LoVo (cell line): ENCODE measurements at regions not wholly inside any gene's neighbourhood (a gene's known extent, or its start where the extent isn't known, plus 50 kb on each side); places are given as distances from the start of the nearest gene placed in this dataset.

Source experiments
- DNase-seq: peaks from one replicate; pipeline ENCODE4 v3.0.0-alpha.2; 2016; ENCODE audit warnings: low spot score

- no peak for DNase-seq
These were observed 89.0 kb upstream of the PHYHIPL start for GRCh38 chr10:59087486-59087885.

GRCh38 chr10:59088912-59089573 is 87.4 kb upstream of the PHYHIPL start:
- no peak for DNase-seq

- DNase-seq, result no peak
These were observed 85.4 kb upstream of the PHYHIPL start for GRCh38 chr10:59090817-59091622.

- DNase-seq, result no peak
These were observed 83.0 kb upstream of the PHYHIPL start for GRCh38 chr10:59093461-59093860.

GRCh38 chr10:59096631-59097030 is 79.8 kb upstream of the PHYHIPL start:
- DNase-seq, result no peak

- no peak for DNase-seq
These were observed 78.1 kb upstream of the PHYHIPL start for GRCh38 chr10:59098387-59098786.

- no peak for DNase-seq
These were observed 77.5 kb upstream of the PHYHIPL start for GRCh38 chr10:59098831-59099452.

- no peak for DNase-seq
These were observed 77.0 kb upstream of the PHYHIPL start for GRCh38 chr10:59099481-59099880.

- DNase-seq, result no peak
These were observed 74.0 kb upstream of the PHYHIPL start for GRCh38 chr10:59102394-59102793.

- no peak for DNase-seq
These were observed 72.3 kb upstream of the PHYHIPL start for GRCh38 chr10:59104186-59104585.

- DNase-seq, result no peak
These were observed 70.0 kb upstream of the PHYHIPL start for GRCh38 chr10:59106441-59106840.

GRCh38 chr10:59107147-59107546 is 69.3 kb upstream of the PHYHIPL start:
- DNase-seq, result no peak

- no peak for DNase-seq
These were observed 68.1 kb upstream of the PHYHIPL start for GRCh38 chr10:59108296-59108870.

- DNase-seq, result no peak
These were observed 67.6 kb upstream of the PHYHIPL start for GRCh38 chr10:59108886-59109288.

- DNase-seq, result no peak
These were observed 66.6 kb upstream of the PHYHIPL start for GRCh38 chr10:59109826-59110225.

- no peak for DNase-seq
These were observed 52.3 kb upstream of the PHYHIPL start for GRCh38 chr10:59124187-59124586.

GRCh38 chr10:59125666-59126065 is 50.8 kb upstream of the PHYHIPL start:
- no peak for DNase-seq

GRCh38 chr10:59126261-59126660 is 50.2 kb upstream of the PHYHIPL start:
- no peak for DNase-seq
